ENCODE measurements at regions not wholly inside any gene's neighbourhood (a gene's known extent, or its start where the extent isn't known, plus 50 kb on each side); places are given as distances from the start of the nearest gene placed in this dataset.
"Not testable (repeated sequence)": the region's sequence is repeated elsewhere in the genome, so short reads cannot be mapped to it uniquely, and the experiment has no call there.

GRCh38 chr15:96468036-96468435 is 137.5 kb downstream of the NR2F2 start:
- DNase-seq (ENCODE audit: low read depth in 1 of 2, low spot score in 1 of 2), result no peak

GRCh38 chr15:96470681-96471310 is 140.3 kb downstream of the NR2F2 start:
- no peak for DNase-seq (ENCODE audit: low read depth in 1 of 2, low spot score in 1 of 2)

- no peak for DNase-seq (ENCODE audit: low read depth in 1 of 2, low spot score in 1 of 2)
These were observed 142.2 kb downstream of the NR2F2 start for GRCh38 chr15:96472681-96473080.

- DNase-seq (ENCODE audit: low read depth in 1 of 2, low spot score in 1 of 2), result no peak
These were observed 143.1 kb downstream of the NR2F2 start for GRCh38 chr15:96473556-96473955.

GRCh38 chr15:96474231-96474664 is 143.7 kb downstream of the NR2F2 start:
- no peak for DNase-seq (ENCODE audit: low read depth in 1 of 2, low spot score in 1 of 2)

DNA sequence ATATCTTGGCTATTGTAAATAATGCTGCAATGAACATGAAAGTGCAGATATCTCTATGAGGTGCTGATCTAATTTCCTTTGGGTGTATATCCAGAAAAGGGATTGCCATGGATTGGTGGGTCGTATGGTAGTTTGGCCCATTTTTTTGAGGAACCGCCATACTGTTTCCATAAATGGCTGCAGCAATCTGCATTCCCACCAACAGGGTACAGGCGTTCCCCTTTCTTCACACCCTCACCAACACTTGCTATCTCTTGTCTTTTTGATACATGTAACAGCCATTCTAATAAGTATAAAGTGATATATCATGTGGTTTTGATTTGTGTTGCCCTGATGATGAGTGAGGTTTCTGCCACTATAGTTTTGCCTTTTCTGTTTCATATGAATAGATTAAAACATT is 146.7 kb downstream of the NR2F2 start:
- no peak for DNase-seq (ENCODE audit: low read depth in 1 of 2, low spot score in 1 of 2)

GRCh38 chr15:96484412-96484811 is 153.9 kb downstream of the NR2F2 start:
- not testable (repeated sequence) for DNase-seq (ENCODE audit: low read depth in 1 of 2, low spot score in 1 of 2)

DNA sequence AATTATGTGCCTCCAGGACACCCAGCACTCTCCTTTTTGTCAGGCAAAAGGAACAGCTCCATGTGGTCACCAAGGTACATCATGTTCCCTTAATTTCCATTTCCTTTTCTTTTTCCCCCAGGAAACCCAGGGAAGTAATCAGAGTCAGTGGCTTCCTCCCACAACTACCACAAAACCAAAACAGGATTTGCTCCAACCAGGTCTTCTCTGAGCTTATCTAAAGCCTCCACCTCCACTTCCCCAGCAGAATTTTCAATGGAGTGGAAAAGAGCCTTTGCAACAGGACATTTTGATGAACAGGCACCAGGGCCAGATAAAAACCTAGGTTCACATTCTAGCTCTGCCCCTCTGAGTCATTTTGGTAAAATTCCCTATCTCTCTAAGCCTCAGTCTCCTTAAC is 154.3 kb downstream of the NR2F2 start:
- DNase-seq (ENCODE audit: low read depth in 1 of 2, low spot score in 1 of 2), result no peak

- no peak for DNase-seq (ENCODE audit: low read depth in 1 of 2, low spot score in 1 of 2)
These were observed 156.7 kb downstream of the NR2F2 start for GRCh38 chr15:96487245-96487644.

- DNase-seq (ENCODE audit: low read depth in 1 of 2, low spot score in 1 of 2), result not testable (repeated sequence)
These were observed 160.7 kb downstream of the NR2F2 start for GRCh38 chr15:96491066-96491699.

GRCh38 chr15:96491700-96492644 is 161.5 kb downstream of the NR2F2 start:
- not testable (repeated sequence) for DNase-seq (ENCODE audit: low read depth in 1 of 2, low spot score in 1 of 2)

DNA sequence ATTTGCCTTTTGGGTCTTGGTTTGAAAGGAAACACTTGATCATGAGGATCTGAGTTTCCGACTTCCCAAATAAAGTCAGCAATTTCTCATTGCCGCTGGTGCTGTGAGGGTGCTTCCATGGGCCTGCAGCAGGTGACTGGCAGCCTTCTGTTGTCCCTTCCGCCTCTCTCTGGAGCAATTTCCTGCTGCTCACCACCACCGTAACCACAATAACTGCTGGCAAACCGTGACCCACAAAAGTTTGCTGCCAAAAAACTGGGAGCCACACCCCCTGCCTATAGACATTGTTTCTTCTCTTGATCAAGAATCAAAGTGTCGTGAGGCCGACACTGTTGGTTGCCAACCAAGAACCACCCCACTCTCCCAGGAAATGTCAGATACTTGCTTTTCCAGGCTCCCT is 164.0 kb downstream of the NR2F2 start:
- DNase-seq (ENCODE audit: low read depth in 1 of 2, low spot score in 1 of 2), result no peak

DNA sequence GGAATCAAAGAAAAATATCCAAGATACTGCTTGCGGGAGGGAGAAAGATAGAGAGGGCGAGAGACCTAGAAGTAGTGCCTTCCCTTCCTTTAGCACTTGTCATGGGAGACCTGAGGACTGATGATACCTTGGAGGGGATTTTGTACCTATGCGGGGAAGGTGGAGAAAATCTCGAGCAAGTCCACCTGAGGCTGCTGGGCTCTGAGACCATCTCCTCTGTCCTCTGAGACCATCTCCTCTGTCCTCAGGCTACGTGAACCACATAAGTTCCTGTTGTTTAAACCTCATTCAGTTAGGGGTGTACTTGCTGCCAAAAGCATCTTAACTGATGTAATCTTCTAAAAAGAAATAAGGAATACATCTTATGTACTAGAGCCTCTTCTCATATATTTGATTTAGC is 164.9 kb downstream of the NR2F2 start:
- no peak for DNase-seq (ENCODE audit: low read depth in 1 of 2, low spot score in 1 of 2)

DNA sequence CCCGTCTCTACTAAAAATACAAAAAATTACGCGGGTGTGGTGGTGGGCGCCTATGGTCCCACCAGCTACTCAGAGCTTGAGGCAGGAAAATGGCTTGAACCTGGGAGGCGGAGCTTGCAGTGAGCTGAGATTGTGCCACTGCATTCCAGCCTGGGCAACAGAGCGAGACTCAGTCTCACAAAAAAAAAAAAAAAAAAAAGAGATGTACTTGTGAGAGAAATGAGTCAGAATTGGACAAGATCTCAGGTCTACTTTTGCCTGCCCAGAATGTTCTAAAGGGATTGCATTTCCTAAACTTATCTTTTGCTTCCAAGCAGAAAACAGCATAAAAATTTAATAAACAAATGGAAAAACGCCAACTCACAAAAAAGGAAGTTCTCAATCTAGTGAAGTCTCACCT is 167.5 kb downstream of the NR2F2 start:
- no peak for DNase-seq (ENCODE audit: low read depth in 1 of 2, low spot score in 1 of 2)

GRCh38 chr15:96500508-96500907 is 170.0 kb downstream of the NR2F2 start:
- no peak for DNase-seq (ENCODE audit: low read depth in 1 of 2, low spot score in 1 of 2)

DNA sequence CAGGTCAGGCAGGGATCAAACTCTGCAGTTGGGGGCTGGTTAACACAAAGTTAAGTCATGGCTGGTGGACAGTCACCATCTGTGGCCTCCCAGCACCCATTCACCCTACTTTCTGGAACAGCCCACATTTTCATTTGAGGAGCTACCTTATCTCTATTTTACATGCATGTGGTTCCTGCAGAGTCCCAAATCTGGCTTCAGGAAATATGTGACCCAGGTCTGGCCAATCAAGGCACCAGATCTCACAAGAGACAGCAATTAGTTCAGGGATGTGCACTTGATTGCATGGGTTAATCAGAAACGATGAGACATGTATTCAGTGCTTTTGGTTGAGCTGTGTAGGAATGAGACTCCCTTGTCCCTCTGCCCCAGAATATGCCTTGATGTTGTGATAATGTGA is 170.9 kb downstream of the NR2F2 start:
- DNase-seq (ENCODE audit: low read depth in 1 of 2, low spot score in 1 of 2), result no peak

DNA sequence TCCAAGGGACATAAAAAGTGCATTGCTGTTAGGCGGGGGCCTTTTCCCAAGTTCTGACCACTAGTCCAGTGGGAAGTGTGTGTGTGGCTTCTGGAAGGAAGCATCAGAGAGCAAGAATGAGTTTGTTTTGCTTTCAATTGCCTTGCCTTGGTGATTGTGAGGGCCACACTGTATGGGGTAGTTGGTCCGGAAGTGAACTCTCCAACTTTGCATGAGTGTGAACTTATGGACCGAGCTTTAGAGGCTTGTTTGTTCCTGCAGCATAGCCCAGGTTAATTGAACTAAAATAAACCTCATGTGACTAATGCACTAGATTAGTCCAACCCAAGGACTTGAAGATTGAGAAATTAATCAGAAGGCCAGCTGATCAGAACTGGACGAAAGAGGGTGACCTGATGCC is 171.7 kb downstream of the NR2F2 start:
- no peak for DNase-seq (ENCODE audit: low read depth in 1 of 2, low spot score in 1 of 2)

- DNase-seq (ENCODE audit: low read depth in 1 of 2, low spot score in 1 of 2), result no peak
These were observed 172.8 kb downstream of the NR2F2 start for GRCh38 chr15:96503276-96503675.

GRCh38 chr15:96504371-96504770 is 173.9 kb downstream of the NR2F2 start:
- DNase-seq (ENCODE audit: low read depth in 1 of 2, low spot score in 1 of 2), result no peak

DNA sequence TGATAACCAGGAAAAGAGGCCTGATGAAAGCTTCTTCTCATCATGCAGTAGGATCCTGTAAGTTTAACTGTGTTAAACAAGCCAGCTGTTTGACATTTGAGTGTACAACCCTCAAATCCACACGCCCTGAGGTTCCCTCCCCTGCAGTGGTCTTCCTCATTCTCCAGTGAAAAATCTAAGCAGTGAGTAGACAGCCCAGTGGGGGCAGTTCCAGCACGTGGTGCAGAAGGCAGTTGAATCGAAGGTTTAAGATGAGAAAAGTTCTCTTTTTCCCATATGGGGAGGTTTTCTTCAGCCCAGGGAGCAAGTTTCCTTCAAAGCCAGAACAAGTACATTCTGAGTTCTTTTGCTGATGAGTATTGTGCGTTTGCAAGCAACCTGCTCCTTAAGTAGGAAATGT is 174.5 kb downstream of the NR2F2 start:
- DNase-seq (ENCODE audit: low read depth in 1 of 2, low spot score in 1 of 2), result no peak

DNA sequence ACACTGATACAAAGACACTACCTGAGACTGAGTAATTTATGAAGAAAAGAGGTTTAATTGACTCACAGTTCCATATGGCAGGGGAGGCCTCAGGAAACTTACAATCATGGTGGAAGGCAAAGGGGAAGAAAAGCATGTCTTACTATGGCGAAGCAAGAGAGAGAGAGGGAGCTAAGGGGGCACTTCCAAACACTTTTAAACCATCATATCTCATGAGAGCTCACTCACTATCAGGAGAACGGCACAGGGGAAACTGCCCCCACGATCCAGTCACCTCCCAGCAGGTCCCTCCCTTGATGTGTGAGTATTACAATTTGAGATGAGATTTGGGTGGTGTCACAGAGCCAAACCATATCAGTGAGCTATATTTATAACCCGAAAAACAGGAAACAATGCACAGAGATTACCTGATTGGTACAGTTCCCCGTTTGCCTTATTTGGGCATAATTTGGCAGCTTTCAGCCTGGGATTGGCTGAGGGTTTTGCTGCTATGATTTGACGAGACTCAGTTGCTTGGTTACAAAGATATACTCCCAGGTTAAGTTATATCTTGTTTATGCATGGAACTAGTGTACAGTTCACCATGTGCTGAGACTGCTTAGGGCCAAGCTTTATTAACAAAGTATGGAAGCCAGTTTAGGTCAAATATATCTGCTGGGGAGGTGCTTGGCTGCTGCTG is 184.2 kb downstream of the NR2F2 start:
- DNase-seq (ENCODE audit: low read depth in 1 of 2, low spot score in 1 of 2), result no peak

Data from activated CD4-positive, alpha-beta T cell treated with anti-CD3 and anti-CD28 coated beads, Interleukin-2, amount 50 U/mL, for 24 hours (primary cell).